ENCODE measurements at regions not wholly inside any gene's neighbourhood (a gene's known extent, or its start where the extent isn't known, plus 50 kb on each side); places are given as distances from the start of the nearest gene placed in this dataset.

DNA sequence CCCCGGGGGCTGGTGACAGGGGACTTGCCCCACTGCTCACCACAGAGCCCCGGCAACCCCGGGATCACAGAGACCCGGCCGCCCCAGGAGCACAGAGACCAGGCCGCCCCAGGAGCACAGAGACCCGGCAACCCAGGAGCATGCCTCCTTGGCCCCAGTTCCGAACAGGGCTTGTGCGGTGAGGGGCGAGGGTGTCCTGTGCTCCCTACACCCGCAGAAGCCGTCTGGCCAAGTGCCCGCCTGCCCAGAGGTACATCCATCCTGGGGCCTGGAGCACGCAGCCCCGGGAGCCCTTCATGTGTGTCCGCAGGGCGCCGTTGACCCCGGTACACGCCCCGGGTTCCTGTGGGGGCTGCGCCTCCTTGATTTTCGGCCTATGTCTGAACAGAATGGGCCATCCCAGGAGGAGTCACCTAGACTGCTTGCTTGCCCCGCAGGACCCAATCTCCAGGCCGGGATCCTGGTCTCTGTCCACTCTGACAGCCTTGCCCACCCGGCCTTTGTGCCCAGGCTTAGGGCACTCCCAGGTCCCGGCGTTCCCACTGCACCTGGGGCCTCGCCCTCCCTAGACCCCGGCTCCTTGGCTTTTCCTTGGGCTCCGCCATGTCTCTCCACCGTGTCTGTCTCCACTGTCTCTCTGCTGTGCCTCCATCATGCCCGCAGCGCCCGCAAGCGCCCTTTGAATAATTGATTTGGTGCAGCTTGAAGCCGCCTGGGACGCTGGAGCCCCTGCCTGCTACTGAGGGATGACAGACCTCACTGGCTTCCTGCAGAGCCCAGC, 219.8 kb downstream of the ERMARD start:
- TF ChIP-seq, protein P1, sequence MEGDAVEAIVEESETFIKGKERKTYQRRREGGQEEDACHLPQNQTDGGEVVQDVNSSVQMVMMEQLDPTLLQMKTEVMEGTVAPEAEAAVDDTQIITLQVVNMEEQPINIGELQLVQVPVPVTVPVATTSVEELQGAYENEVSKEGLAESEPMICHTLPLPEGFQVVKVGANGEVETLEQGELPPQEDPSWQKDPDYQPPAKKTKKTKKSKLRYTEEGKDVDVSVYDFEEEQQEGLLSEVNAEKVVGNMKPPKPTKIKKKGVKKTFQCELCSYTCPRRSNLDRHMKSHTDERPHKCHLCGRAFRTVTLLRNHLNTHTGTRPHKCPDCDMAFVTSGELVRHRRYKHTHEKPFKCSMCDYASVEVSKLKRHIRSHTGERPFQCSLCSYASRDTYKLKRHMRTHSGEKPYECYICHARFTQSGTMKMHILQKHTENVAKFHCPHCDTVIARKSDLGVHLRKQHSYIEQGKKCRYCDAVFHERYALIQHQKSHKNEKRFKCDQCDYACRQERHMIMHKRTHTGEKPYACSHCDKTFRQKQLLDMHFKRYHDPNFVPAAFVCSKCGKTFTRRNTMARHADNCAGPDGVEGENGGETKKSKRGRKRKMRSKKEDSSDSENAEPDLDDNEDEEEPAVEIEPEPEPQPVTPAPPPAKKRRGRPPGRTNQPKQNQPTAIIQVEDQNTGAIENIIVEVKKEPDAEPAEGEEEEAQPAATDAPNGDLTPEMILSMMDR (IDR thresholded peaks at IDR 0.05; ENCODE audit: low read depth, low read length, missing control alignments) = no peak
- in situ Hi-C loops (cut with HindIII; ENCODE audit: low sequenced_read_pairs) = no loop called here
- no peak for DNase-seq (ENCODE audit: low read depth)
- H3K4me3 ChIP-seq (ENCODE audit: low read depth, low read length) = no peak overlapping the region

DNA sequence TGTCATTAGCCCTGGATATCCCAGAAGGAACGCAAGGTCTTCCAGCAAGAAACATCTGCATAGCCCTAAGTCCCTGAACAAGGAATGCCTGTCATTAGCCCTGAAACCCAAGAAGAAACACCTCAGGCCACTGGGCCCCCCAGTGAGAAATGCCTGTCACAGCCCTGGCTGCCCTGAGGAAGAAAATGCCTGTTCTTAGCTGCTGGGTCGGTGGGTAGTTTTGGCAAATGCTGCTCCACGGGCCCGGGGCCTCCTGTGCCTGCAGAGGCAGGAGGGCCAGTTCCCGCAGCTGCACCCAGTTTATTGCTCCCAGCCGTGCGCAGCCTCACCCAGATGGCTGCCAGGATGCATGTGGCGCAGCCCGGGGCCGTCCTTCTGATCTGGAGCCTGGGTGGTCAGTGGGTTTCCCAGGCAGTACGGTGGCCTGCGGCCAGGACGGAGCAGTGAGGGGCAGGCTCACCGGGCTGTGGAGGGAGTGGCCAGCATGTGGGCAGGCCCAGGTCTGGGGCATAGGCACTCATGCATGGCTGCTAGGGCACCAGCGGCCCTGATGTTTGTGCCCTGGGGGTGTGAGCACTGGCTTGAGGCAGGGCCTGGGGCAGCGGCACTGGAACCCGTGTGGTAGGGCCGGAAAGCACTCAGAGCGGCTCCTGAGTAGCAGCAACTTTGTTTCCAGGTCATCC, 219.0 kb downstream of the ERMARD start:
- TF ChIP-seq, protein P1 (IDR thresholded peaks at IDR 0.05; ENCODE audit: low read depth, low read length, missing control alignments) = no peak
- H3K4me3 ChIP-seq (ENCODE audit: low read depth, low read length) = no peak overlapping the region
- in situ Hi-C loops (cut with HindIII; ENCODE audit: low sequenced_read_pairs) = no loop called here
- no peak for DNase-seq (ENCODE audit: low read depth)

DNA sequence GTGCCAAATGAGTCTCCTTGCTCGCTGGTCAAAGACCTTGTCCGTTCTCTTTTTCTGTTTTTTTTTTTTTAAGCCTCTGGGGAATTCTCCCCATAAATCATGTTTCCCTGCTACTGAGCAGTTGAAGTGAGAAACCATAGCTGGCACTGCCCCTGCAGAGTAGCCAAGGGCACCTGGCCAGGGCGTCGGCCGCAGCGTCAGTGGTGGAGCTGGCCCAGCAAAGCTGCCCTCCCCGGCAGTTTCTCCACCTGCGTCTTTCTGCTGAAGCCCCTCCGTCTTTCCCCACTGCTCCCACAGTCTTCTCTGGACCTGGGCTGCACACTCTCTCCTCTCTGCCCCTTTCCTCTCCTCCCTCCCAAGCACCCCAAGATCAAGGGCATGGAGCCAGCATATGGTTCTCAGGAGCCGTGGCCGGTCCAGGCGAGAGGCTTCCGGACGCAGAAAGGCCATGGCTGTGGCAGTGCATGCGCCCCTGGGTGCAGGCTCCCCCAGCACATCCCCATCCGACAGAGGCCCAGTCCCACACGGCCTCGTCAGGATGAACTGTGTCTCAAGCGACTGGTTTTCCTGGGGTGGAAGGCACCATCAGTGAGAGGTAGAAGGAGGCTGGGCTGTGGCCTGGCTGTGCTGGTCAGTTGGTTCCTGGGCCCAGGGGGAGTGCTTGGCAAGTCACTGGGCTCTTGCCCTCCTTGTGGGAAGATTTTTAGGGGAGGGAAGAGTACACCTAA, 218.1 kb downstream of the ERMARD start:
- in situ Hi-C loops (cut with HindIII; ENCODE audit: low sequenced_read_pairs) = loop anchor here (10.0 kb wide), 1 partner anchor 135 kb away; no protein-coding TSS in a partner anchor
- DNase-seq (ENCODE audit: low read depth) = no peak
- no peak overlapping the region for H3K4me3 ChIP-seq (ENCODE audit: low read depth, low read length)
- TF ChIP-seq, protein P1 (IDR thresholded peaks at IDR 0.05; ENCODE audit: low read depth, low read length, missing control alignments) = no peak

DNA sequence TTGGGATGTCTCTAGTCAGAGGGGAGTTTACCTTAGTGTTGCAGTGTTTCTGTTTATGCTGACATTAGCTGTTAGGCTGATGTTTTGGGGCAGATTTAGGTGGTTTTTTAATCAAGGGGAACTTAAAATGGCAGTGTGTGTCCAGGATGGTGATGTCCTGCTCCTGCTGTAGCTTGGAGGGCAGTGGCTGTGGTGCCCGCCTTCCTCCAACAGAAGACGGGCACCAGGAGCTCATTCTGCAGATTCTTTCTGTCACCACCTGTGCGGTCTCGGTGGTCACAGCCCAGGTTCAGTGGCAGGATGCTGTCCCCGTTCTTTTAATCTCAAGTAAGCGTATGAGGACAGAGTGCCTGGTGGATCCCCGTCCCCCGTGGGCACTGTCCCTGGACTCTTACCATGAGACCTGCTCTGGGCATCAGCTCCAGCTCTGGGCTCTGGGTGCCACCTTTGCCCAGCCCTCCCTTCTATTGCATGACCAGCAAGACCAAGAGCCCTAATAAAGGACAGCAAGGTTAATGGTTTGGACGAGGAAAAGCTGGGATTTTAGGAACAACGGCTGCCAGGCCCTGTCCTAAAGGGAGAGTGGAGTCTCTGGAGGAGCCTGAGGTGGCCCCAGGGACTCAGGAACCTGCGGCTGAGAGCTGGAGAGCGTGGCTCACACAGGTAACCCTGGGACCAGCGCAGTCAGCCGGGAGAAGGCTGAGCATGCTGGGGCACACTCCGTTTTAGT, 217.3 kb downstream of the ERMARD start:
- in situ Hi-C loops (cut with HindIII; ENCODE audit: low sequenced_read_pairs) = loop anchor here (10.0 kb wide), 1 partner anchor 136 kb away; no protein-coding TSS in a partner anchor
- TF ChIP-seq, protein P1 (IDR thresholded peaks at IDR 0.05; ENCODE audit: low read depth, low read length, missing control alignments) = no peak
- DNase-seq (ENCODE audit: low read depth) = no peak
- H3K4me3 ChIP-seq (ENCODE audit: low read depth, low read length) = no peak overlapping the region

DNA sequence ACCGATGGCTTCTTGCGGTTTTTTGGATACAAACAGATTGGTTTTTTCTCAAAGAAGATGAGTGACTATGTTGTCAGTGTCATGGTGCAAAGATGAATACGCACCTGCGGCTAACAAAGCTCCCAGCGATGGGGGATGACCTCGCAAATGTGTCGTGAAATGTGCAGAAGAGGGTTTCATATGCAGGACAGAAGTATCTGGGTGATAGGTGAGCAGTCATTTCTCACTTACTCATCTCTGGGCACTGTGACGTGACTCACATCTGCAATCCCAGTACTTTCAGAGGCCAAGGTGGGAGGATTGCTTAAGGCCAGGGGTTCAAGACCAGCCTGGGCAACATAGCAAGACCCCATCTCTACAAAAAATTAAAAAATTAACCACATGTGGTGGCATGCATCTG, 216.3 kb downstream of the ERMARD start:
- in situ Hi-C loops (cut with HindIII; ENCODE audit: low sequenced_read_pairs) = loop anchor here (10.0 kb wide), 1 partner anchor 137 kb away; no protein-coding TSS in a partner anchor
- no peak for DNase-seq (ENCODE audit: low read depth)
- H3K4me3 ChIP-seq (ENCODE audit: low read depth, low read length) = no peak overlapping the region
- TF ChIP-seq, protein P1 (IDR thresholded peaks at IDR 0.05; ENCODE audit: low read depth, low read length, missing control alignments) = no peak

All from astrocyte of the cerebellum (primary cell).